HG03521 (cell line): ENCODE measurements at regions not wholly inside any gene's neighbourhood (a gene's known extent, or its start where the extent isn't known, plus 50 kb on each side); places are given as distances from the start of the nearest gene placed in this dataset.
"Not testable (repeated sequence)": the region's sequence is repeated elsewhere in the genome, so short reads cannot be mapped to it uniquely, and the experiment has no call there.

ENCODE experiments used
- ATAC-seq: cut with Tn5 transposase; IDR thresholded peaks from one replicate; pipeline ENCODE4 v1.9.1; 2021; ENCODE audit warnings: mild to moderate bottlenecking, moderate library complexity; ENCODE audit not compliant: unreplicated experiment

DNA sequence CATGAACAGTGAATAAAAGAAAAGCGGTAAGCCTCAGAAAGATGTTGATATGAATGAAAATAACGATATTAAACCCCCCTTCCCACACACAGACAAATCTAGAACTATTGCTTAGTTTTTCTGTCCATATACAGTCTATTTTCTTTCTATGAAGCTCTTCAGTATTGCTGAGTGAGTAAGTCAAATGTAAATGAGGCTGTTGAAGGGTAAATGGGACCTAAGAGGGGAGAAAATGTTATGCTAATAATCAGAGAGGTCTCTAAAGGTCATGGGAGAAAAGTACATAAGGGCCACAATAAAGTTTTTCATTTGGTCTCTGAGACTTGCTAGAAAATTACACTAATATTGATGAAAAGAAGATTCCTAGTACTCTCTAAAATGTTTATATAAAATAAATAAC, 56.2 kb downstream of the PABPC4L start:
- ATAC-seq = no peak

DNA sequence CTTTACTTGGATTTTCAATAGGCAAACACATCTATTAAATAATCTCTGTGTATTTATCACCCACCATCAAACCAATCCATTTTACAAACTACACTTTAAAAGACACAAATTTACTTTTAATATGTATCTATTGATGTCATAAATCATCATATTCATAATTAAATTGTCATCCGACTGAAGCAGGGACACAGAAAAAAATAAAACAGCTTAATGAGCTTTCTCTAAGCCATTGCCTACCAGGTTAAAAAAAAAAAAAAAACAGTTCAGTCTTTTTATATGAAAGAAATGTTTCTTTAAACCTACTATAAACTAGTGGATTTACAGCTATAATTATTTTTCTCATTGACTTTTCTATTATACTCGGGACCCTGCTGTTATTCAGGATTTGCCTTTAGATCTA, 57.3 kb downstream of the PABPC4L start:
- no peak for ATAC-seq

DNA sequence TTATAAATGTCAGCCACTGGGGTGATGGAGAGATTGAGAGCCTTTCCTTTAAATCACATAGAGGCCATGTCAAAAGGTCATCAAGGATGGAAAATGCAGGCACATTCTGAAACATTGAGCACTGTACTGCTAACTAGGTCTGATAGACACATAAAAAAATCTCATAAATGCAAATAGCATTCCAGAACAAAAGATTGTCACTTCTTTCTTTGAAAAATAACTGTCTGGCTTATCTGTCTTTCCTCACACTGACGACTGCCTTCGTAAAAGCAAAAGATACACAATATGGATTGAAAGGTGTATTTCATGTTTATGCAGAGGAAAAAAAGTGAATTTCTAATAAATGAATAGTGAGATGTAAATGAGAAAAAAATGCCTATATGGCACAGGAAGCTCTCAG, 59.9 kb downstream of the PABPC4L start:
- no peak for ATAC-seq

- no peak for ATAC-seq
Measured at GRCh38 chr4:134139188-134139587, 62.4 kb downstream of the PABPC4L start.

GRCh38 chr4:134132086-134132783, 69.4 kb downstream of the PABPC4L start:
- ATAC-seq = no peak

DNA sequence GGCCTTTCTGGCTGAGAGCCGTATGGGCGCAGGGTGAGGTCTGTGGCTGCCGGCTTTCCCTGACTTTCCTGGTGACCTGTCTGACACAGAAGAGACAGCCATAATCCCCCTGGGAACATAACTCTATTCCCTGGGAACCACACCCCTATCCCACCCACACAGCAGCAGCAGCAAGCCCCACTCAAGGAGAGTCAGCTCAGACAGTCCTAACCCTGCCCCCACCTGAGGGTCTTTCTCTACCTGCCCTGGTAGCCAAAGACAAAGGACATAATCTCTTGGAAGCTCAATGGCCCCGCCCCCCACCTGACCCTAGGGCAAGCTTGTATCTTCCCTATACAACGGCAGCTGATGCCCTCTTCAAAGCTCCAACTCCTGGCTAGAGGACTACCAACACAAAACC, 74.6 kb downstream of the PABPC4L start:
- no peak for ATAC-seq

GRCh38 chr4:134126000-134126560, 75.5 kb downstream of the PABPC4L start:
- ATAC-seq = no peak

DNA sequence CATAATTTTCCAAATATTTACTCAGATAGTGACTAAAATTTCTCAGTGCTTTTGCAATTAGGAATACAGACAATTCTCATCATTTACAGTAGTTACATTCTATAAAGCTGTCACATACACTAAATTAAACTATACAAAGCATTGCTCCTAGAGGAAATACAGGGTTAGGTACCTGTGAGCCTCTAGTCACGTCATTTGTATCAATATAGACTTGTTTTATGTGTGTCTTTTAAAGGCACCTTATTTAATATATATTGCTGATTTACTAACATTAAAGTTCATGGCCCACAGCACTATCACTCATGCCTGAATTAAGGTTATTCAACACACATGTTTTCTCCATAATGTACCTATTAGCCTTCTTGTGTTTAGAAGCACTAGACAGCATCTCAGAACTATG, 78.7 kb downstream of the PABPC4L start:
- no peak for ATAC-seq

DNA sequence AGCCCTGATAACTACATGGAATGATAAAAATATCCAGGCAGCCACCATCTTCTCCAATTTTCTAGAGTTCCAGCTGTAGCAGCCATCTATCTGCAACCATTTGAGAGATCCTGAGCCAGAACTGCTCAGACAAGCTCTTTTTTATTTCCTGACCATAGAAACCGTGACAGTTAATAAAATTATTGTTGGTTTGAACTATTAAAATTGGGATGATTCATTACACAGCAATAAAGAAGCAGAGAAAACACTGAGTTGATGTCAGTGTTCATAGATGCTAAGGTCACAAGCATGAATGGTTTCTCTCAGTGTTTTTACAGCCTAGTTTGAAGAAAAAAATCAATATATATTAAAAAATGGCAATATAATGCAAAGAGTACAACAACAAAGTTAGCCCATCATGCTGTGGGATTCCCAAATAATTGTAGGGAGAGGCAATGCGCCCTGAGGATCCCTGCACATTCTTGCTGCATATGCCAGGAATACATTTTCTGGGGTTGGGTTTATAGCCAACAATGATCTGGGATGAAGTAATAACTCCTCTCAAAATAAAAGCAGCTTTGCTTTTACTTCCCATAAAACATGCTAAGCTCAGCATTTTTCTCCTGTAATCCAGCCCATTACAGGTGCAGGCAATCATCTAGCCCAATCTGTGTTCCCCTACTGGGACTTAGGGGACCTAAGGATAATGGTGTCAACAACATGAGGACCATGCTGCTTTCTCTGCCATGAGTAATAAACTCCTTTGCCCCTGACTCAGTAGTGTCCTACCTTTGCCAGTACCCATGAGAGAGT, 84.0 kb downstream of the PABPC4L start:
- ATAC-seq = no peak

DNA sequence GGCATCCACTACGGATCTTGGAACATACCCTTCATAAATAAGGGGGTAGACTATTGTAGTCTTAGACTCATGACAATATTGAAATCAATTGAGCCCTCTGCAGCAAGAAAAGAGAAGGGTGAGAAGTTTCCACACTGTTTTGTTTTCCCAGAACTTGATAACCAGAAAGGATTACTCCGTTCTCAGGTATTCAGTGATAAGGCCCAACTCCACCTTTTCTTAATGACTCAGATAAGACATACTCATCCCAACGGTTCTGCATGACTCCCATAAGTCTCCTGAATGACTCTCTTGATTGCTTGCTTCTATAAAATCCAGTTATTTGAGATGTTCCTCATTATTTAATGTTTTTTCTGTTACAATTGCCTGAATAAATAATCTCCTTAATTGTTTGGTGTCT, 111.7 kb downstream of the PABPC4L start:
- ATAC-seq = no peak

GRCh38 chr4:134085496-134085895, 116.1 kb downstream of the PABPC4L start:
- ATAC-seq = no peak

DNA sequence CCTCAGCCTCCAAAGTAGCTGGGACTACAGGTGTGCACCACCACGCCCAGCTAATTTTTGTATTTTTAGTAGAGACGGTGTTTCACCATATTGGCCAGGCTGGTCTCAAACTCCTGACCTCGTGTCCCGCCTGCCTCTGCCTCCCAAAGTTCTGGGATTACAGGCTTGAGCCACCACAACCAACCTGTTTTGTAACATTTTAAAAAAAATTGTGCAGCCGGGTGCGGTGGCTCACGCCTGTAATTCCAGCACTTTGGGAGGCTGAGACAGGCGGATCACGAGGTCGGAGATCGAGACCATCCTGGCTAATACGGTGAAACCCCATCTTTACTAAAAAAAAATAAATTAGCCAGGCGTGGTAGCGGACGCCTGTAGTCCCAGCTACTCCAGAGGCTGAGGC, 122.5 kb downstream of the PABPC4L start:
- not testable (repeated sequence) for ATAC-seq

- ATAC-seq = no peak
Measured at GRCh38 chr4:134078230-134078914, 123.2 kb downstream of the PABPC4L start.

DNA sequence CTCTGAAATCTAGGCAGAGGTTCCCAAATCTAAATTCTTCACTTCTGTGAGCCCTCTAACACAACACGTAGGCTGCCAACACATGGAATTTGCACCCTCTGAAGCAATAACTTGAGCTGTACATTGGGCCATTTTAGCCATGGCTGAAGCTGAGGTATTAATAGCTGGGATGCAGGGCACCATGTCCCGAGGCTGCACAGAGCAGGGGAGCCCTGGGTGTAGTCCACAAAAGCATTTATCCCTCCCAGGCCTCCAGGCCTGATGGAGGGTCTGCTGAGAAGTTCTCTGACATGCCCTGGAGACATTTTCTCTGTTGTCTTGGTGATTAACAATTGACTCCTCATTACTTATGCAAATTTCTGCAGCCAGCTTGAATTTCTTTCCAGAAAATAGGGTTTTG, 127.9 kb downstream of the PABPC4L start:
- ATAC-seq = no peak

DNA sequence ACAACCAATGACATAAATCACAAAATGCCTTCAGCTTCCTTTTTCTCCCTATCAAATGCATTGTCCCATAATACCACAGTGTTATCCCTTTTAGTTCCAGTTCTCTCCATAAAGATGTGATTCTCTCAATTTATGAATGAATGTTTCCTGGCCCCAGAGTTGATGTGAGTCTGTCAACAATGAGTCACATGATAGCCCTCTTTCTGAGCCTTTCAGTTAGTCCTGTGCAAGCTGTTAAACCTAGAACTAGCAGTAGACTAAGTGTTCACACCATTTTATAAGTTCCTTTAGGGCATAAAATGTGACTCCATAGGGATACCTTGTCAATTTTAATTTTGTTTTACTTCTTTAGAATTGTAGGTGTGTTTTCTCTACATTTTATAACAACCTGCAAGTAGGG, 129.5 kb downstream of the PABPC4L start:
- no peak for ATAC-seq

GRCh38 chr4:134070174-134070573, 131.4 kb downstream of the PABPC4L start:
- ATAC-seq = no peak

DNA sequence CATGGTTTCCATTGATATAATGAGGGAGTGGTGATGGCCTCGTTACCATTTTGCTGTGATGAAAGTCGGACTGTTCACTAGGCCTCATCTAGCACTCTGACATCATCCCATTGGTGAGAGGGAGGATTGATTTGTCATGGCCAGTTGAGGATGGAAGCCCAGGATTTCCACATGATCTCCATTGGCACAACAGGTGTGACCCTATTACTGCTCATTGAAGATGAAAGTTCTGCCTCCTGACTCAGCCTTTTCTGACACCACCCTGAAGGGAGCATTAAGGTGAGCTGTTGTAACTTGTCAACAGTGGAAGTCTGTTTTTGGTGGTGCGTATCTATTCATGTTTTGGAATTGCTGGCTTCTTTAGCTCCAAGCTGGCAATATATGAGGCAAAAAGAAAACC, 144.2 kb downstream of the PABPC4L start:
- no peak for ATAC-seq

- not testable (repeated sequence) for ATAC-seq
Measured at GRCh38 chr4:134046221-134046620, 155.4 kb downstream of the PABPC4L start.

GRCh38 chr4:134045411-134045810, 156.2 kb downstream of the PABPC4L start:
- no peak for ATAC-seq

GRCh38 chr4:134043266-134043665, 158.3 kb downstream of the PABPC4L start:
- ATAC-seq = no peak

- no peak for ATAC-seq
Measured at GRCh38 chr4:134028421-134028820, 173.2 kb downstream of the PABPC4L start.

GRCh38 chr4:134027931-134028330, 173.7 kb downstream of the PABPC4L start:
- ATAC-seq = no peak
